K562 (cell line): ENCODE measurements at regions not wholly inside any gene's neighbourhood (a gene's known extent, or its start where the extent isn't known, plus 50 kb on each side); places are given as distances from the start of the nearest gene placed in this dataset.

Source experiments
- ATAC-seq: fragments of 200-7000 bp; cut with Tn5 transposase; 3 replicates; pipeline ENCODE4 v1.9.1; 2020; ENCODE audit warnings: moderate library complexity
- BruUV-seq: library from RNA; stranded (reverse); fragments of 400-500 nt; replicated peaks from 2 replicates; lab custom pipeline; 2021; lab: Mats Ljungman, UMichigan
- CTCF ChIA-PET: fragments of 300-600 bp; formaldehyde crosslinking; extraction: SDS; loops from one replicate; lab custom pipeline; 2021; ENCODE audit warnings: low intra/inter-chr PET ratio; lab: Yijun Ruan, JAX
- POLR2A ChIA-PET: fragments of 300-600, 350-650 bp; sonication (Branson Sonifier 250); formaldehyde crosslinking; extraction: SDS; loops from one replicate; lab custom pipeline; 2021; ENCODE audit warnings: antibody characterized with exemption, inconsistent platforms; lab: Yijun Ruan, JAX
- DNase-seq, 4 experiments: peaks; one replicate each; pipeline versions ENCODE4 v3.0.0 to v3.0.0-alpha.2; 2011 to 2018; ENCODE audit warnings: low spot score in 3 of 4, mixed read lengths in 3 of 4; ENCODE audit errors: extremely low read depth in 1 of 4
- FAIRE-seq: peaks from 2 replicates; lab custom pipeline; 2011; peaks lifted over from hg19 to GRCh38; lab: Jason Lieb, UNC
- H2AFZ ChIP-seq: 2 replicates; pipeline ENCODE4 v1.6.0; 2011; ENCODE audit warnings: low read depth, low read length, control low read depth, inconsistent platforms
- H3K27ac ChIP-seq: fragments of 200-600 bp; 3 replicates; pipeline ENCODE4 v1.8.0; 2011; ENCODE audit warnings: low read depth, mild to moderate bottlenecking, control low read depth, inconsistent platforms, low read length, moderate library complexity, mixed read lengths; ENCODE audit errors: extremely low read depth
- H3K27me3 ChIP-seq, 2 experiments: fragments of 300-600 bp in 1 of 2; 2 replicates in 1 of 2; 3 replicates in 1 of 2; pipeline versions ENCODE4 v1.6.0 to v1.8.0; 2011; ENCODE audit warnings: inconsistent platforms in 2 of 2, low read length in 2 of 2, mild to moderate bottlenecking in 1 of 2, mixed read lengths in 1 of 2, moderate library complexity in 1 of 2; ENCODE audit not compliant: control insufficient read depth in 2 of 2, insufficient read depth in 2 of 2
- H3K36me3 ChIP-seq: fragments of 300-600 bp; 3 replicates; pipeline ENCODE4 v1.8.0; 2011; ENCODE audit warnings: mild to moderate bottlenecking, low read length, inconsistent platforms; ENCODE audit not compliant: control insufficient read depth, insufficient read depth
- H3K4me1 ChIP-seq, 2 experiments: fragments of 200-600 bp in 1 of 2; replicated peaks in 1 of 2; 2 replicates in 1 of 2; 3 replicates in 1 of 2; pipeline versions ENCODE4 v1.5.1 to v1.8.0; 2011; ENCODE audit warnings: inconsistent platforms in 2 of 2, low read length in 2 of 2, mild to moderate bottlenecking in 1 of 2, mixed read lengths in 1 of 2, moderate library complexity in 1 of 2; ENCODE audit not compliant: control insufficient read depth in 2 of 2, insufficient read depth in 2 of 2
- H3K4me2 ChIP-seq: 2 replicates; pipeline ENCODE4 v1.6.1; 2011; ENCODE audit warnings: low read length, control low read depth, inconsistent platforms, mixed read lengths; ENCODE audit not compliant: insufficient read depth
- H3K4me3 ChIP-seq: fragments of 200-600 bp; sonication (generic), shearing (Covaris generic); 2 replicates; pipeline ENCODE4 v1.5.1; 2016; ENCODE audit warnings: control low read depth, inconsistent platforms
- H3K79me2 ChIP-seq: fragments of 200-600 bp; 3 replicates; pipeline ENCODE4 v1.8.0; 2011; ENCODE audit warnings: low read length, inconsistent platforms; ENCODE audit not compliant: control insufficient read depth, insufficient read depth
- H3K9ac ChIP-seq, 2 experiments: 2 replicates each; pipeline versions ENCODE4 v1.6.0 to v1.6.1; 2011; ENCODE audit warnings: low read depth in 2 of 2, low read length in 2 of 2, control low read depth in 1 of 2, inconsistent platforms in 1 of 2, mild to moderate bottlenecking in 1 of 2, mixed read lengths in 1 of 2; ENCODE audit not compliant: insufficient read depth in 1 of 2
- H3K9me1 ChIP-seq: one replicate; pipeline ENCODE4 v1.6.0; 2011; ENCODE audit warnings: inconsistent platforms, mild to moderate bottlenecking, low read length, moderate library complexity; ENCODE audit not compliant: control insufficient read depth, insufficient read depth
- H3K9me3 ChIP-seq: replicated peaks from 2 replicates; pipeline ENCODE4 v1.5.1; 2011; ENCODE audit warnings: low read depth, low read length, inconsistent platforms; ENCODE audit not compliant: control insufficient read depth, insufficient read depth
- H4K20me1 ChIP-seq: replicated peaks from 2 replicates; pipeline ENCODE4 v1.6.1; 2011; ENCODE audit warnings: low read length, inconsistent platforms, mixed read lengths; ENCODE audit not compliant: control insufficient read depth, insufficient read depth
- CBX1 ChIP-seq: sonication (generic); IDR thresholded peaks from 2 replicates; pipeline ENCODE4 v1.6.1; 2016; ENCODE audit warnings: antibody characterized with exemption, low read depth, mild to moderate bottlenecking
- NCOR1 ChIP-seq: fragments of 450-650 bp; IDR thresholded peaks from 2 replicates; pipeline ENCODE4 v1.6.1; 2016; ENCODE audit warnings: mild to moderate bottlenecking, moderate library complexity
- RNF2 ChIP-seq: sonication (generic); IDR thresholded peaks from 2 replicates; pipeline ENCODE4 v1.6.1; 2016
- ZFP1 ChIP-seq: fragments of 450-650 bp; formaldehyde crosslinking; IDR thresholded peaks from 2 replicates; pipeline ENCODE4 v1.4.0; 2020; ENCODE audit warnings: mild to moderate bottlenecking, mixed read lengths
- ZNF174 ChIP-seq: fragments of 250-450 bp; sonication (Bioruptor Pico); IDR thresholded peaks from 2 replicates; pipeline ENCODE4 v1.4.0; 2020; ENCODE audit warnings: mild to moderate bottlenecking
- ZNF197 ChIP-seq: fragments of 200-800 bp; sonication (Bioruptor generic); IDR thresholded peaks from 2 replicates; pipeline ENCODE4 v1.6.1; 2016; ENCODE audit warnings: low read depth, missing genetic modification characterization, missing compliant biosample characterization
- WGBS: fragments of 100-300 bp; shearing (Covaris generic); methylation state at CpG from one replicate; pipeline ENCODE4 v1.1.6; 2016; ENCODE audit warnings: low coverage, mixed read lengths; ENCODE audit not compliant: insufficient coverage; ENCODE audit errors: missing lambda C conversion rate; 5-methylcytosine and 5-hydroxymethylcytosine counted together
- in situ Hi-C: fragments of 300-500 bp; cut with MboI; formaldehyde crosslinking; loops from 4 replicates; pipeline ENCODE4 v1.15.0; 2018; ENCODE audit warnings: inconsistent platforms, mixed read lengths
- intact Hi-C: fragments of 100-400 bp; cut with micrococcal nuclease; formaldehyde crosslinking; loops from 2 replicates; pipeline ENCODE4 v1.14.2; 2022
- TF ChIP-seq, protein P1 (sequence below), 2 experiments: fragments of 200-800 bp in 1 of 2; sonication (Bioruptor generic) in 1 of 2; sonication (generic) in 1 of 2; formaldehyde crosslinking in 1 of 2; IDR thresholded peaks in 1 of 2; conservative IDR thresholded peaks in 1 of 2; 2 replicates each; pipeline versions ENCODE4 v1.5.0 to v1.6.1; 2016 to 2020; ENCODE audit warnings: missing compliant biosample characterization in 1 of 2, missing genetic modification characterization in 1 of 2, missing genetic modification reagents in 1 of 2

DNA sequence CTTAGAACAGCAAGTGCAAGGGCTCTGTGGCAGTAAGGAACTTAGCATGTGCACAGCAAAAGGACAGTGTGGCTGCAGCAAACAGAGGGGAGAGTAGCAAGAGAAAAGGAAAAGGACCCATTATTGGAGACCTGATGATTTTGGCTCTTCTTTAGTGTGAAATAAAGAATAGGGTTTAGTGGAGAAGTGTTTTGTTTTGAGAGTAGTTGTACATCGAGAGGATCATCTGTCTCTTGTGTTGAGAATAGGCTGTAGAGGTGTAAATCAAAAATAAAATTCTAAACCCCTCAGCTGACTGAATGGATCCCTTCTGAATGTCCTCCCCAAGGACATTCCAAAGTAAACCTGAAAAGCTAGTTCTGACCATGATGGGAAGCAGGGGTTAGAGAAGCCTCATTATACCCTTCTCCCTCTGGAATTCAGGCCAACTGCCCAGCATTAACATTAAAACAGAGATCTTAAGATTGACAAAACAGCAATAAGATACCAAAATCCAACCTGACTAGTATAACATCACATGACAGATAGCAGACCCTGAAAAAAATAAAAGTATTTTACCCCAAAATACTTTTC, 73.6 kb upstream of the OBI1 start:
- intact Hi-C loops = no loop called here
- 0% methylated on average over 1 of the region's 1 CpG for WGBS
- no peaks in the 10 kb centered on the region for H3K79me2 ChIP-seq
- DNase-seq (no peak), FAIRE-seq (no peak), ATAC-seq (no peak)
- H3K27me3 ChIP-seq = no peaks in the 10 kb centered on the region
- TF ChIP-seq, protein P1, sequence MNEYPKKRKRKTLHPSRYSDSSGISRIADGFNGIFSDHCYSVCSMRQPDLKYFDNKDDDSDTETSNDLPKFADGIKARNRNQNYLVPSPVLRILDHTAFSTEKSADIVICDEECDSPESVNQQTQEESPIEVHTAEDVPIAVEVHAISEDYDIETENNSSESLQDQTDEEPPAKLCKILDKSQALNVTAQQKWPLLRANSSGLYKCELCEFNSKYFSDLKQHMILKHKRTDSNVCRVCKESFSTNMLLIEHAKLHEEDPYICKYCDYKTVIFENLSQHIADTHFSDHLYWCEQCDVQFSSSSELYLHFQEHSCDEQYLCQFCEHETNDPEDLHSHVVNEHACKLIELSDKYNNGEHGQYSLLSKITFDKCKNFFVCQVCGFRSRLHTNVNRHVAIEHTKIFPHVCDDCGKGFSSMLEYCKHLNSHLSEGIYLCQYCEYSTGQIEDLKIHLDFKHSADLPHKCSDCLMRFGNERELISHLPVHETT (CRISPR knock-in tag; conservative IDR thresholded peaks at IDR 0.05 in 1 of 2, IDR thresholded peaks at IDR 0.05 in 1 of 2) = no peak
- TF ChIP-seq ZNF174 (CRISPR knock-in tag) = no peak
- TF ChIP-seq ZFP1 (CRISPR knock-in tag) = no peak
- TF ChIP-seq RNF2 = no peak
- TF ChIP-seq ZNF197 (CRISPR knock-in tag) = no peak
- TF ChIP-seq CBX1 = no peak
- no peak for TF ChIP-seq NCOR1
- H3K9me1 ChIP-seq = no peaks in the 10 kb centered on the region
- BruUV-seq = no TSS peak
- H3K9ac ChIP-seq = no peak overlapping the region
- CTCF ChIA-PET = no interaction called here
- H3K4me2 ChIP-seq = no peak overlapping the region
- in situ Hi-C loops = no loop called here
- H2AFZ ChIP-seq = no peak overlapping the region
- no peaks in the 10 kb centered on the region for H3K9me3 ChIP-seq
- H3K27ac ChIP-seq = no peak overlapping the region
- POLR2A ChIA-PET = interaction anchor here (0.6 kb wide), 1 partner anchor 7 kb away, joined by 3 read pairs; no protein-coding TSS in a partner anchor
- no peaks in the 10 kb centered on the region for H3K36me3 ChIP-seq
- H4K20me1 ChIP-seq = no peaks in the 10 kb centered on the region
- no peaks in the 10 kb centered on the region for H3K4me1 ChIP-seq
- H3K4me3 ChIP-seq = no peak overlapping the region
